K562 (cell line): ENCODE measurements at regions not wholly inside any gene's neighbourhood (a gene's known extent, or its start where the extent isn't known, plus 50 kb on each side); places are given as distances from the start of the nearest gene placed in this dataset.

ENCODE experiments used
- ATAC-seq: fragments of 200-7000 bp; cut with Tn5 transposase; 3 replicates; pipeline ENCODE4 v1.9.1; 2020; ENCODE audit warnings: moderate library complexity
- BruUV-seq: library from RNA; stranded (reverse); fragments of 400-500 nt; replicated peaks from 2 replicates; lab custom pipeline; 2021; lab: Mats Ljungman, UMichigan
- CTCF ChIA-PET: fragments of 300-600 bp; formaldehyde crosslinking; extraction: SDS; loops from one replicate; lab custom pipeline; 2021; ENCODE audit warnings: low intra/inter-chr PET ratio; lab: Yijun Ruan, JAX
- POLR2A ChIA-PET: fragments of 300-600, 350-650 bp; sonication (Branson Sonifier 250); formaldehyde crosslinking; extraction: SDS; loops from one replicate; lab custom pipeline; 2021; ENCODE audit warnings: antibody characterized with exemption, inconsistent platforms; lab: Yijun Ruan, JAX
- DNase-seq, 4 experiments: peaks; one replicate each; pipeline versions ENCODE4 v3.0.0 to v3.0.0-alpha.2; 2011 to 2018; ENCODE audit warnings: low spot score in 3 of 4, mixed read lengths in 3 of 4; ENCODE audit errors: extremely low read depth in 1 of 4
- FAIRE-seq: peaks from 2 replicates; lab custom pipeline; 2011; peaks lifted over from hg19 to GRCh38; lab: Jason Lieb, UNC
- H2AFZ ChIP-seq: 2 replicates; pipeline ENCODE4 v1.6.0; 2011; ENCODE audit warnings: low read depth, low read length, control low read depth, inconsistent platforms
- H3K27ac ChIP-seq: fragments of 200-600 bp; 3 replicates; pipeline ENCODE4 v1.8.0; 2011; ENCODE audit warnings: low read depth, mild to moderate bottlenecking, control low read depth, inconsistent platforms, low read length, moderate library complexity, mixed read lengths; ENCODE audit errors: extremely low read depth
- H3K27me3 ChIP-seq, 2 experiments: fragments of 300-600 bp in 1 of 2; 2 replicates in 1 of 2; 3 replicates in 1 of 2; pipeline versions ENCODE4 v1.6.0 to v1.8.0; 2011; ENCODE audit warnings: inconsistent platforms in 2 of 2, low read length in 2 of 2, mild to moderate bottlenecking in 1 of 2, mixed read lengths in 1 of 2, moderate library complexity in 1 of 2; ENCODE audit not compliant: control insufficient read depth in 2 of 2, insufficient read depth in 2 of 2
- H3K36me3 ChIP-seq: fragments of 300-600 bp; 3 replicates; pipeline ENCODE4 v1.8.0; 2011; ENCODE audit warnings: mild to moderate bottlenecking, low read length, inconsistent platforms; ENCODE audit not compliant: control insufficient read depth, insufficient read depth
- H3K4me1 ChIP-seq, 2 experiments: fragments of 200-600 bp in 1 of 2; replicated peaks in 1 of 2; 2 replicates in 1 of 2; 3 replicates in 1 of 2; pipeline versions ENCODE4 v1.5.1 to v1.8.0; 2011; ENCODE audit warnings: inconsistent platforms in 2 of 2, low read length in 2 of 2, mild to moderate bottlenecking in 1 of 2, mixed read lengths in 1 of 2, moderate library complexity in 1 of 2; ENCODE audit not compliant: control insufficient read depth in 2 of 2, insufficient read depth in 2 of 2
- H3K4me2 ChIP-seq: 2 replicates; pipeline ENCODE4 v1.6.1; 2011; ENCODE audit warnings: low read length, control low read depth, inconsistent platforms, mixed read lengths; ENCODE audit not compliant: insufficient read depth
- H3K4me3 ChIP-seq: fragments of 200-600 bp; sonication (generic), shearing (Covaris generic); 2 replicates; pipeline ENCODE4 v1.5.1; 2016; ENCODE audit warnings: control low read depth, inconsistent platforms
- H3K79me2 ChIP-seq: fragments of 200-600 bp; 3 replicates; pipeline ENCODE4 v1.8.0; 2011; ENCODE audit warnings: low read length, inconsistent platforms; ENCODE audit not compliant: control insufficient read depth, insufficient read depth
- H3K9ac ChIP-seq, 2 experiments: 2 replicates each; pipeline versions ENCODE4 v1.6.0 to v1.6.1; 2011; ENCODE audit warnings: low read depth in 2 of 2, low read length in 2 of 2, control low read depth in 1 of 2, inconsistent platforms in 1 of 2, mild to moderate bottlenecking in 1 of 2, mixed read lengths in 1 of 2; ENCODE audit not compliant: insufficient read depth in 1 of 2
- H3K9me1 ChIP-seq: one replicate; pipeline ENCODE4 v1.6.0; 2011; ENCODE audit warnings: inconsistent platforms, mild to moderate bottlenecking, low read length, moderate library complexity; ENCODE audit not compliant: control insufficient read depth, insufficient read depth
- H3K9me3 ChIP-seq: replicated peaks from 2 replicates; pipeline ENCODE4 v1.5.1; 2011; ENCODE audit warnings: low read depth, low read length, inconsistent platforms; ENCODE audit not compliant: control insufficient read depth, insufficient read depth
- H4K20me1 ChIP-seq: replicated peaks from 2 replicates; pipeline ENCODE4 v1.6.1; 2011; ENCODE audit warnings: low read length, inconsistent platforms, mixed read lengths; ENCODE audit not compliant: control insufficient read depth, insufficient read depth
- ATF3 ChIP-seq, 2 experiments: fragments of 450-650 bp in 1 of 2; sonication (generic) in 1 of 2; formaldehyde crosslinking in 1 of 2; IDR thresholded peaks in 1 of 2; conservative IDR thresholded peaks in 1 of 2; 2 replicates each; pipeline versions ENCODE4 v1.6.1 to v1.8.1; 2016 to 2023; ENCODE audit warnings: mild to moderate bottlenecking in 2 of 2, moderate library complexity in 2 of 2, inconsistent platforms in 1 of 2, missing genetic modification reagents in 1 of 2
- CHAMP1 ChIP-seq: fragments of 450-650 bp; IDR thresholded peaks from 2 replicates; pipeline ENCODE4 v1.6.1; 2016; ENCODE audit warnings: mild to moderate bottlenecking
- CREB1 ChIP-seq, 2 experiments: sonication (generic) in 1 of 2; formaldehyde crosslinking in 1 of 2; IDR thresholded peaks; 2 replicates each; pipeline versions ENCODE4 v1.6.1 to v1.8.0; 2012 to 2022; ENCODE audit warnings: inconsistent platforms in 1 of 2, mild to moderate bottlenecking in 1 of 2, missing genetic modification reagents in 1 of 2, moderate library complexity in 1 of 2
- CSDE1 ChIP-seq, 2 experiments: fragments of 450-650 bp; IDR thresholded peaks; 2 replicates each; pipeline ENCODE4 v1.6.1; 2016; ENCODE audit warnings: mild to moderate bottlenecking in 1 of 2
- ELF2 ChIP-seq: fragments of 250-450 bp; sonication (Bioruptor Pico); IDR thresholded peaks from 2 replicates; pipeline ENCODE4 v1.5.0; 2021; ENCODE audit warnings: mild to moderate bottlenecking
- HNRNPL ChIP-seq: fragments of 200-400 bp; formaldehyde crosslinking; IDR thresholded peaks from 2 replicates; pipeline ENCODE4 v1.6.1; 2017; ENCODE audit warnings: low read depth, mild to moderate bottlenecking, low read length
- HSF4 ChIP-seq: fragments of 250-450 bp; sonication (Bioruptor Pico); IDR thresholded peaks from 2 replicates; pipeline ENCODE4 v2.1.2; 2022; ENCODE audit warnings: mild to moderate bottlenecking, moderate library complexity, borderline replicate concordance
- NKRF ChIP-seq: fragments of 450-650 bp; IDR thresholded peaks from 2 replicates; pipeline ENCODE4 v1.6.1; 2016; ENCODE audit warnings: borderline replicate concordance
- PHB ChIP-seq: fragments of 250-450 bp; sonication (Bioruptor Pico); IDR thresholded peaks from 2 replicates; pipeline ENCODE4 v1.5.0; 2021
- POLR2G ChIP-seq: fragments of 200-400 bp; formaldehyde crosslinking; IDR thresholded peaks from 2 replicates; pipeline ENCODE4 v1.6.1; 2017; ENCODE audit warnings: low read depth, mild to moderate bottlenecking, antibody characterized with exemption, low read length, moderate library complexity
- PTTG1 ChIP-seq: fragments of 450-650 bp; IDR thresholded peaks from 2 replicates; pipeline ENCODE4 v1.6.1; 2016; ENCODE audit warnings: low read depth, mild to moderate bottlenecking, missing genetic modification characterization, missing compliant biosample characterization
- ZNF311 ChIP-seq: fragments of 250-450 bp; sonication (Bioruptor Pico); IDR thresholded peaks from 2 replicates; pipeline ENCODE4 v1.4.0; 2020; ENCODE audit warnings: mild to moderate bottlenecking, moderate library complexity
- ZNF551 ChIP-seq: fragments of 250-450 bp; sonication (Bioruptor Pico); IDR thresholded peaks from 2 replicates; pipeline ENCODE4 v1.5.0; 2021; ENCODE audit warnings: mild to moderate bottlenecking, moderate library complexity
- WGBS: fragments of 100-300 bp; shearing (Covaris generic); methylation state at CpG from one replicate; pipeline ENCODE4 v1.1.6; 2016; ENCODE audit warnings: low coverage, mixed read lengths; ENCODE audit not compliant: insufficient coverage; ENCODE audit errors: missing lambda C conversion rate; 5-methylcytosine and 5-hydroxymethylcytosine counted together
- in situ Hi-C: fragments of 300-500 bp; cut with MboI; formaldehyde crosslinking; loops from 4 replicates; pipeline ENCODE4 v1.15.0; 2018; ENCODE audit warnings: inconsistent platforms, mixed read lengths
- intact Hi-C: fragments of 100-400 bp; cut with micrococcal nuclease; formaldehyde crosslinking; loops from 2 replicates; pipeline ENCODE4 v1.14.2; 2022

- Histone ChIP-seq H3K4me2 (no peak overlapping the region), H3K79me2 (no peaks in the 10 kb centered on the region), H3K4me3 (no peak overlapping the region), H3K9ac (no peak overlapping the region), H3K9me1 (no peaks in the 10 kb centered on the region), H3K4me1 (no peaks in the 10 kb centered on the region), H4K20me1 (no peaks in the 10 kb centered on the region; the same call in 1 of the 2 replicates), H3K36me3 (no peaks in the 10 kb centered on the region), H3K27ac (no peak overlapping the region), H3K9me3 (no peaks in the 10 kb centered on the region), H2AFZ (no peak overlapping the region), H3K27me3 (peaks cover 0 to 32% of the 10 kb centered on the region in 2 experiments; a peak in 2 of 5 replicates)
- intact Hi-C loops = no loop called here
- CTCF ChIA-PET = no interaction called here
- in situ Hi-C loops = no loop called here
- BruUV-seq = no TSS peak
- 0% methylated on average over 3 of the region's 3 CpGs for WGBS
- FAIRE-seq (no peak), ATAC-seq (no peak), DNase-seq (no peak)
- POLR2A ChIA-PET = no interaction called here
- TF ChIP-seq HNRNPL = no peak
- TF ChIP-seq CSDE1 (IDR thresholded peaks at IDR 0.05) = no peak
- no peak for TF ChIP-seq ATF3 (IDR thresholded peaks at IDR 0.05)
- TF ChIP-seq ATF3 (CRISPR knock-in tag; conservative IDR thresholded peaks at IDR 0.05) = no peak
- no peak for TF ChIP-seq NKRF
- no peak for TF ChIP-seq ZNF311 (CRISPR knock-in tag)
- no peak for TF ChIP-seq POLR2G
- no peak for TF ChIP-seq ELF2 (CRISPR knock-in tag)
- TF ChIP-seq HSF4 (CRISPR knock-in tag) = no peak
- TF ChIP-seq ZNF551 (CRISPR knock-in tag) = no peak
- TF ChIP-seq CREB1 (IDR thresholded peaks at IDR 0.05) = no peak
- no peak for TF ChIP-seq CREB1 (CRISPR knock-in tag; IDR thresholded peaks at IDR 0.05)
- TF ChIP-seq CHAMP1 = no peak
- no peak for TF ChIP-seq PTTG1 (tag)
- TF ChIP-seq PHB = no peak
Observed at GRCh38 chr5:135631391-135631790, 52.6 kb upstream of the CXCL14 start.
